CD14-positive monocyte (primary cell): ENCODE measurements at regions not wholly inside any gene's neighbourhood (a gene's known extent, or its start where the extent isn't known, plus 50 kb on each side); places are given as distances from the start of the nearest gene placed in this dataset.

Source experiments
- DNase-seq, 3 donors: peaks; one replicate each; pipeline ENCODE4 v3.0.0-alpha.2; 2011 to 2022
- H2AFZ ChIP-seq: 2 replicates; pipeline ENCODE4 v1.6.0; 2012; ENCODE audit warnings: mild to moderate bottlenecking, low read depth, low read length, inconsistent platforms; ENCODE audit not compliant: insufficient read depth, poor library complexity, severe bottlenecking
- H3K27ac ChIP-seq, 2 donors: 1 replicate in 1 of 2; 2 replicates in 1 of 2; pipeline ENCODE4 v1.5.1; 2012 to 2013; ENCODE audit warnings: low read length in 2 of 2, control low read depth in 1 of 2, inconsistent platforms in 1 of 2, low read depth in 1 of 2, mild to moderate bottlenecking in 1 of 2
- H3K27me3 ChIP-seq, 2 donors: one replicate each; pipeline versions ENCODE4 v1.6.0 to v1.6.1; 2011 to 2013; ENCODE audit warnings: low read length in 2 of 2; ENCODE audit not compliant: control insufficient read depth in 2 of 2, insufficient read depth in 2 of 2
- H3K36me3 ChIP-seq, 2 donors: replicated peaks in 1 of 2; 1 replicate in 1 of 2; 2 replicates in 1 of 2; pipeline versions ENCODE4 v1.5.1 to v1.6.1; 2012 to 2013; ENCODE audit warnings: low read length in 2 of 2, control low read depth in 1 of 2, inconsistent platforms in 1 of 2, mild to moderate bottlenecking in 1 of 2; ENCODE audit not compliant: insufficient read depth in 2 of 2, control insufficient read depth in 1 of 2
- H3K4me1 ChIP-seq, 2 donors: 1 replicate in 1 of 2; 2 replicates in 1 of 2; pipeline versions ENCODE4 v1.5.1 to v1.6.1; 2012 to 2013; ENCODE audit warnings: low read length in 2 of 2, control low read depth in 1 of 2, inconsistent platforms in 1 of 2, mild to moderate bottlenecking in 1 of 2, moderate library complexity in 1 of 2; ENCODE audit not compliant: insufficient read depth in 2 of 2, control insufficient read depth in 1 of 2
- H3K4me2 ChIP-seq: replicated peaks from 2 replicates; pipeline ENCODE3; 2012; ENCODE audit warnings: low read length, moderate library complexity, mild to moderate bottlenecking; ENCODE audit not compliant: poor library complexity, severe bottlenecking; ENCODE audit errors: extremely low read depth
- H3K4me3 ChIP-seq, 3 experiments: fragments of 200-600 bp in 1 of 3; sonication (generic) in 1 of 3; replicated peaks in 1 of 3; 1 replicate in 2 of 3; 2 replicates in 1 of 3; pipeline ENCODE4 v1.5.1; 2011 to 2013; ENCODE audit warnings: low read length in 3 of 3, mild to moderate bottlenecking in 3 of 3, control low read depth in 2 of 3, low read depth in 2 of 3, inconsistent platforms in 1 of 3, moderate library complexity in 1 of 3
- H3K79me2 ChIP-seq: 2 replicates; pipeline ENCODE4 v1.6.0; 2012; ENCODE audit warnings: mild to moderate bottlenecking, control low read depth, inconsistent platforms, low read length, moderate library complexity; ENCODE audit not compliant: insufficient read depth
- H3K9ac ChIP-seq: 2 replicates; pipeline ENCODE4 v1.6.0; 2017; ENCODE audit warnings: low read length, mild to moderate bottlenecking; ENCODE audit not compliant: insufficient read depth, poor library complexity, severe bottlenecking
- H3K9me3 ChIP-seq, 2 donors: replicated peaks in 1 of 2; 1 replicate in 1 of 2; 2 replicates in 1 of 2; pipeline versions ENCODE4 v1.5.1 to v1.6.1; 2012 to 2013; ENCODE audit warnings: low read length in 2 of 2, control low read depth in 1 of 2; ENCODE audit not compliant: control insufficient read depth in 1 of 2, insufficient read depth in 1 of 2
- H4K20me1 ChIP-seq: 2 replicates; pipeline ENCODE4 v1.6.0; 2012; ENCODE audit warnings: mild to moderate bottlenecking, low read length, control low read depth, moderate library complexity; ENCODE audit not compliant: insufficient read depth
- H3K27ac Mint-ChIP-seq, 7 donors: one replicate each; pipeline ENCODE4 v1.8.0; 2020; ENCODE audit warnings: mild to moderate bottlenecking in 7 of 7, mixed read lengths in 7 of 7, moderate library complexity in 6 of 7, inconsistent platforms in 2 of 7
- H3K27me3 Mint-ChIP-seq, 3 donors: one replicate each; pipeline ENCODE4 v1.8.0; 2021 to 2022; ENCODE audit warnings: low read depth in 3 of 3, mild to moderate bottlenecking in 3 of 3, mixed read lengths in 3 of 3, moderate library complexity in 3 of 3, inconsistent platforms in 1 of 3
- H3K36me3 Mint-ChIP-seq, 2 donors: one replicate each; pipeline ENCODE4 v1.8.0; 2020; ENCODE audit warnings: mixed read lengths in 2 of 2, inconsistent platforms in 1 of 2, mild to moderate bottlenecking in 1 of 2
- H3K4me1 Mint-ChIP-seq: one replicate; pipeline ENCODE4 v1.8.0; 2020; ENCODE audit warnings: mild to moderate bottlenecking, mixed read lengths
- H3K4me3 Mint-ChIP-seq, 2 donors: one replicate each; pipeline ENCODE4 v1.8.0; 2020; ENCODE audit warnings: mild to moderate bottlenecking in 2 of 2, mixed read lengths in 2 of 2, moderate library complexity in 1 of 2
- H3K9me3 Mint-ChIP-seq, 7 donors: one replicate each; pipeline ENCODE4 v1.8.0; 2020 to 2022; ENCODE audit warnings: mixed read lengths in 7 of 7, mild to moderate bottlenecking in 6 of 7, moderate library complexity in 6 of 7, inconsistent platforms in 2 of 7
- CTCF ChIP-seq: fragments of 200-600 bp; IDR thresholded peaks from one replicate; pipeline ENCODE4 v1.8.0; 2022; ENCODE audit warnings: antibody characterized with exemption, mild to moderate bottlenecking
- WGBS: methylation state at CpG from one replicate; pipeline ENCODE4 v1.1.5; 2013; ENCODE audit warnings: missing lambda C conversion rate; ENCODE audit not compliant: insufficient coverage; 5-methylcytosine and 5-hydroxymethylcytosine counted together
- intact Hi-C, 2 donors: fragments of 100-400 bp; cut with micrococcal nuclease; formaldehyde crosslinking; loops; one replicate each; pipeline versions ENCODE4 v1.15.0 to v1.15.1; 2023

DNA sequence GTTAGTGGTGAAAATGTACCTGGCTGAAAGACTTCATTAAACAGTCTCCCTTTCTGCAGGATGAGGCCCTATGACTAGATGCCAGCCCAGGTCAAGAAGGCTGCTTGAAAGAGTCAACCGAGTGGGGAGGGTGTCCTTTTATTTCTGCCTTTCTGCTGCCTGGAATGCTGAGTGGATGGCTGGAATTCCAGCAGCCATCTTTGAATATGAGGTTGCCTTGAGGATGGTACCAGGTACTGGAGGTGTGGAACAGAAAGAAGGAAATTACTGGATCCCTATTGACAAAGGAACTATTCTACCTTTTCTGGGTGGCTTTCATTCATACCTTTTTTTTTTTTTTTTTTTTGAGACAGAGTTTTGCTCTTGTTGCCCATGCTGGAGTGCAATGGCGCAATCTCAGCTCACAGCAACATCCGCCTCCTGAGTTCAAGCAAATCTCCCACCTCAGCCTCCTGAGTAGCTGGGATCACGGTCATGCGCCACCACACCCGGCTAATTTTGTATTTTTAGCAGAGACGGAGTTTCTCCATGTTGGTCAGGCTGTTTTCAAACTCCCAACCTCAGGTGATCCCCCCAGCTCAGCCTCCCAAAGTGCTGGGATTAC, 89.5 kb upstream of the SLC22A11 start:
- 93% methylated on average over 7 of the region's 7 CpGs for WGBS
- no peak overlapping the region for H3K4me3 Mint-ChIP-seq
- H3K36me3 ChIP-seq, result no peaks in the 10 kb centered on the region
- H3K27me3 ChIP-seq, result no peaks in the 10 kb centered on the region
- no peaks in the 10 kb centered on the region for H3K79me2 ChIP-seq
- no peak overlapping the region for H3K9ac ChIP-seq
- H3K4me1 Mint-ChIP-seq, result no peaks in the 10 kb centered on the region
- peaks cover 0 to 4% (median 0%) of the 10 kb centered on the region in 7 donors for H3K9me3 Mint-ChIP-seq
- no peak for TF ChIP-seq CTCF
- DNase-seq, result no peak
- no peak overlapping the region for H3K27ac Mint-ChIP-seq
- no peaks in the 10 kb centered on the region for H4K20me1 ChIP-seq
- H3K9me3 ChIP-seq, result no peaks in the 10 kb centered on the region
- no peaks in the 10 kb centered on the region for H3K4me1 ChIP-seq
- intact Hi-C loops, result no loop called here
- H3K27me3 Mint-ChIP-seq, result peaks cover 1 to 2% (median 2%) of the 10 kb centered on the region in 3 donors
- no peak overlapping the region for H3K27ac ChIP-seq
- H3K36me3 Mint-ChIP-seq, result peaks cover 0 to 2% of the 10 kb centered on the region in 2 donors
- H2AFZ ChIP-seq, result no peak overlapping the region
- no peak overlapping the region for H3K4me2 ChIP-seq
- no peak overlapping the region for H3K4me3 ChIP-seq

GRCh38 chr11:64469288-64469687, 86.5 kb upstream of the SLC22A11 start:
- no peaks in the 10 kb centered on the region for H3K9me3 ChIP-seq
- peaks cover 0 to 4% (median 0%) of the 10 kb centered on the region in 7 donors for H3K9me3 Mint-ChIP-seq
- H3K4me1 Mint-ChIP-seq, result peaks cover 5% of the 10 kb centered on the region
- H3K9ac ChIP-seq, result no peak overlapping the region
- H3K27me3 Mint-ChIP-seq, result peaks cover 2 to 6% (median 5%) of the 10 kb centered on the region in 3 donors
- 63% methylated on average over 3 of the region's 5 CpGs for WGBS
- H3K36me3 ChIP-seq, result no peaks in the 10 kb centered on the region
- no peak for DNase-seq
- H3K36me3 Mint-ChIP-seq, result peaks cover 0 to 2% of the 10 kb centered on the region in 2 donors
- intact Hi-C loops, result no loop called here
- no peak overlapping the region for H3K27ac Mint-ChIP-seq
- H3K4me3 ChIP-seq, result no peak overlapping the region
- H2AFZ ChIP-seq, result no peak overlapping the region
- H3K4me1 ChIP-seq, result no peaks in the 10 kb centered on the region
- no peaks in the 10 kb centered on the region for H4K20me1 ChIP-seq
- no peaks in the 10 kb centered on the region for H3K79me2 ChIP-seq
- H3K4me3 Mint-ChIP-seq, result no peak overlapping the region
- H3K4me2 ChIP-seq, result no peak overlapping the region
- no peak for TF ChIP-seq CTCF
- no peaks in the 10 kb centered on the region for H3K27me3 ChIP-seq
- no peak overlapping the region for H3K27ac ChIP-seq
